KMS-11 (cell line): ENCODE measurements at regions not wholly inside any gene's neighbourhood (a gene's known extent, or its start where the extent isn't known, plus 50 kb on each side); places are given as distances from the start of the nearest gene placed in this dataset.

Experiments used
- H2AFZ ChIP-seq: fragments of 200-600 bp; sonication (generic); 2 replicates; pipeline ENCODE4 v1.6.1; 2016; ENCODE audit warnings: antibody characterized with exemption, mixed run types, low read depth
- H3K27ac ChIP-seq: fragments of 200-600 bp; sonication (generic); 2 replicates; pipeline ENCODE4 v1.6.1; 2016; ENCODE audit warnings: mild to moderate bottlenecking, mixed run types
- H3K27me3 ChIP-seq: fragments of 200-600 bp; sonication (generic); 2 replicates; pipeline ENCODE4 v1.6.1; 2017; ENCODE audit warnings: mild to moderate bottlenecking, low read depth, mixed run types, moderate library complexity; ENCODE audit not compliant: insufficient read depth
- H3K36me3 ChIP-seq: fragments of 200-600 bp; sonication (generic); 2 replicates; pipeline ENCODE4 v1.6.1; 2017; ENCODE audit warnings: mild to moderate bottlenecking, mixed run types; ENCODE audit not compliant: insufficient read depth
- H3K4me1 ChIP-seq: fragments of 200-600 bp; sonication (generic); 2 replicates; pipeline ENCODE4 v1.6.1; 2016; ENCODE audit warnings: mild to moderate bottlenecking, low read depth, mixed run types; ENCODE audit not compliant: poor library complexity, severe bottlenecking
- H3K4me2 ChIP-seq: fragments of 200-600 bp; sonication (generic); 2 replicates; pipeline ENCODE4 v1.7.0; 2016; ENCODE audit warnings: mild to moderate bottlenecking, mixed run types
- H3K4me3 ChIP-seq: fragments of 200-600 bp; sonication (generic); IDR thresholded peaks from 2 replicates; pipeline ENCODE4 v1.6.1; 2017; ENCODE audit warnings: low read depth, low read length, mixed read lengths; ENCODE audit not compliant: insufficient read depth
- H3K79me2 ChIP-seq: fragments of 200-600 bp; sonication (generic); 2 replicates; pipeline ENCODE4 v1.6.1; 2016; ENCODE audit warnings: low read depth, mixed run types; ENCODE audit not compliant: insufficient read depth
- H3K9ac ChIP-seq: fragments of 200-600 bp; sonication (generic); 2 replicates; pipeline ENCODE4 v1.6.1; 2016; ENCODE audit warnings: mild to moderate bottlenecking, mixed run types
- H4K20me1 ChIP-seq: fragments of 200-600 bp; sonication (generic); 2 replicates; pipeline ENCODE4 v1.6.1; 2016; ENCODE audit warnings: mild to moderate bottlenecking, mixed run types; ENCODE audit not compliant: insufficient read depth
- TF ChIP-seq, protein P1 (sequence below): fragments of 200-600 bp; sonication (generic); conservative IDR thresholded peaks from 2 replicates; pipeline ENCODE4 v1.6.1; 2017; ENCODE audit warnings: low read depth, mild to moderate bottlenecking, antibody characterized with exemption, low read length, moderate library complexity, mixed read lengths

DNA sequence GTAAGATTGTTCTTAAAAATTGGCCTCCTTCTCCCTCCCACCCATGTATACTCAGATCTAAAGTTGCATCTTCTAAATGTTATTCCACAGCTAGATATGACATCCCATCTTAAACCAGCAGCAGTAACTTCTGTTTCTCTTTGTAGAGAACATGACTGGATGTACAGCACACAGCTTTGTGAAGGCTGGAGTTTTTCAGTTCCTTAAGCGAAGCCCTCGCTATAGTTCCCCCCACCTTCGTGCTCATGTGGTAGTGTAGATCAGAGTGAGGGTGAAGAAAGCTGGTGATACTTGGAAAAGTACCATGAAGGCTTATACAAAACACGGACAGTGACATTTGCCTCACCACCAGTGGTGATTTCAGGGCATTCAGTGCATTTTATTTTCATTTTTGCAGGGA lies 137.5 kb downstream of the MAT2B start:
- Histone ChIP-seq H2AFZ (no peak overlapping the region), H3K4me3 (no peak overlapping the region), H3K9ac (no peak overlapping the region), H4K20me1 (no peaks in the 10 kb centered on the region), H3K27ac (no peak overlapping the region), H3K4me2 (no peak overlapping the region), H3K27me3 (no peaks in the 10 kb centered on the region), H3K36me3 (no peaks in the 10 kb centered on the region), H3K4me1 (no peaks in the 10 kb centered on the region), H3K79me2 (no peaks in the 10 kb centered on the region)
- TF ChIP-seq, protein P1, sequence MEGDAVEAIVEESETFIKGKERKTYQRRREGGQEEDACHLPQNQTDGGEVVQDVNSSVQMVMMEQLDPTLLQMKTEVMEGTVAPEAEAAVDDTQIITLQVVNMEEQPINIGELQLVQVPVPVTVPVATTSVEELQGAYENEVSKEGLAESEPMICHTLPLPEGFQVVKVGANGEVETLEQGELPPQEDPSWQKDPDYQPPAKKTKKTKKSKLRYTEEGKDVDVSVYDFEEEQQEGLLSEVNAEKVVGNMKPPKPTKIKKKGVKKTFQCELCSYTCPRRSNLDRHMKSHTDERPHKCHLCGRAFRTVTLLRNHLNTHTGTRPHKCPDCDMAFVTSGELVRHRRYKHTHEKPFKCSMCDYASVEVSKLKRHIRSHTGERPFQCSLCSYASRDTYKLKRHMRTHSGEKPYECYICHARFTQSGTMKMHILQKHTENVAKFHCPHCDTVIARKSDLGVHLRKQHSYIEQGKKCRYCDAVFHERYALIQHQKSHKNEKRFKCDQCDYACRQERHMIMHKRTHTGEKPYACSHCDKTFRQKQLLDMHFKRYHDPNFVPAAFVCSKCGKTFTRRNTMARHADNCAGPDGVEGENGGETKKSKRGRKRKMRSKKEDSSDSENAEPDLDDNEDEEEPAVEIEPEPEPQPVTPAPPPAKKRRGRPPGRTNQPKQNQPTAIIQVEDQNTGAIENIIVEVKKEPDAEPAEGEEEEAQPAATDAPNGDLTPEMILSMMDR, result no peak

DNA sequence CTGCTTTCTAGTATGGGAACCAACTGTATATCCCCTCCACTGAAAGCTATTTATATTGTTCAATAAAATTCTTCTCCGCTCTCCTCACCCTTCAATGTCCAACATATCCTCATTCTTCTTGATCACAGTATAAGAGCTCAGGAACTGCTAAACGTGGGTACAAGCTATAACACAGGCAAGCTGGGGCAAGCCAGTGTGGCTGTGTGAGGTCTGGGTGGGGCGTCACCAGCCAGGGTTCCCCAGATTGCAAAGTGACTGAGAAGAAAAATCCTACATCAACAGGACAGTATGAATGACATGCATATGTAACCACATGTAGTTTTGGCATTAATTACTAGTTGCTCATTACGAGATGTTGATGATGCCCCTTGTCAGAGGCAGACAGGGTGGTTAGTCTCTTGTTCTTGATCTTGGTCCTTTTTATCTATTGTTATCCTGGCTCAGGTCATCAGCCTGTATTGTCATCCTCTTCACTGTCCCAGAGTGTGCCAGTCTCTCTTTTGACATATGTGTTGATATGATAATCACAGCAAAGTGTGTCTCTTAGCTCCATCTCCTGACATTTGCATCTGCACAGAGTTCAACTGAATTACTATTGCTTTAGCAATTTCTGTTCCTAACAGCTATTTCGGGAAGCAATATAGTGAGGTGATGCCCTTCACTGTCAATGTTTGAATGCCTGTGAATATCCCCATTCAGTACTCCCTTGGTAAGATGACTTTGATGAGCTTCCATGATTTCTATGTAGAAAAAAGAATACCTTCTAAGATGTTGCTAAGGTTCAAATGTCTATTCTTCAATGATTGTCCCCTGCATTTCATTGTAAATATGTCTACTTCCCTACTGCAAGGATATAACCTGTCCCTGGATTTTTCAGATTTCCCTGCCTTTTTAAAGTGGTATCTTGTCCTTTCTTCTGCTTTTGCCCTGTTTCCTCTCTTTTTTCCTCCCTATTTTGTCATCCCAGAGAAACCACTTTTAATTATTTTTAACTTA lies 140.3 kb downstream of the MAT2B start:
- Histone ChIP-seq H3K27ac (no peak overlapping the region), H3K4me2 (no peak overlapping the region), H3K79me2 (no peaks in the 10 kb centered on the region), H3K36me3 (no peaks in the 10 kb centered on the region), H3K4me3 (no peak overlapping the region), H3K27me3 (no peaks in the 10 kb centered on the region), H2AFZ (no peak overlapping the region), H4K20me1 (no peaks in the 10 kb centered on the region), H3K4me1 (no peaks in the 10 kb centered on the region), H3K9ac (no peak overlapping the region)
- TF ChIP-seq, protein P1, result no peak

DNA sequence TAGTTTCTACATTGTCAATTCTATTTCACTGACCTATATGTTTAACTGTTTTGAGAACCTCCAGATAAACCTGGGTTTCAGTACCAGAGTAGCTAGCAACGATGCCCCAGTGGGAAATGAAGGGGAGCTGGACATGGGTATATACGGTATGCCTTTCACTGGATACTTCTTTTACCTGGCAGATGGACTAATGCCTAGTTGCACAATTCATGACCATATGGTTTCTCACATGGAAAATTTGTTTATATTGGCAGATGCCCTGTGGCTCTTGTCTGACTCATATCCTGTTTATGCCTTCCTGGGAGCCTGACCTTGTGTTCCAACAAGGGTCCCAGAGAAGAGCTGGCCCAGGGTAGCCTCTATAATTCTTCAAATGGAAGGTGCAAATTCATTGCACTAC lies 144.1 kb downstream of the MAT2B start:
- Histone ChIP-seq H3K9ac (no peak overlapping the region), H4K20me1 (no peaks in the 10 kb centered on the region), H3K79me2 (no peaks in the 10 kb centered on the region), H2AFZ (no peak overlapping the region), H3K27me3 (no peaks in the 10 kb centered on the region), H3K4me1 (no peaks in the 10 kb centered on the region), H3K4me3 (no peak overlapping the region), H3K36me3 (no peaks in the 10 kb centered on the region), H3K4me2 (no peak overlapping the region), H3K27ac (no peak overlapping the region)
- TF ChIP-seq, protein P1, result no peak

DNA sequence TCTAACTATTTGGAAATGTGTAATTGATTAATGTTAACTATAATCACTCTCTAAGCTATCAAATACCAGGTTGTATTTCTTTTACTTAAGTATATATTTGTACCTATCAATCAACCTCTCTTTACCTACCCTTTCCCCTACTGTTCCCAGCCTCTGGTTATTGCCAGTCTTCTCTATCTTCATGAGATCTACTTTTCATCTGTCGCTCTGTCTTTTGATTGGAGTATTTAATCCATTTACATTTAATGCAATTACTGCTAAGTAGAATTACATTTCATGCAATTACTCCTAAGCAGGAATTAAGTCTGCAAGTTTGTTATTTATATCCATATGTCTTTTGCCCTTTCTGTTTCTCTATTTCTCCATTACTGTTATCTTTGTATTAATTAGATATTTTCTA lies 148.1 kb downstream of the MAT2B start:
- Histone ChIP-seq H4K20me1 (no peaks in the 10 kb centered on the region), H3K27me3 (no peaks in the 10 kb centered on the region), H3K36me3 (no peaks in the 10 kb centered on the region), H3K9ac (no peak overlapping the region), H3K4me2 (no peak overlapping the region), H3K79me2 (no peaks in the 10 kb centered on the region), H3K4me1 (no peaks in the 10 kb centered on the region), H2AFZ (no peak overlapping the region), H3K4me3 (no peak overlapping the region), H3K27ac (no peak overlapping the region)
- TF ChIP-seq, protein P1, result no peak
